CD4-positive, alpha-beta T cell treated with Interleukin-2 at 100 ng/mL for 4 hours (primary cell): ENCODE measurements at regions not wholly inside any gene's neighbourhood (a gene's known extent, or its start where the extent isn't known, plus 50 kb on each side); places are given as distances from the start of the nearest gene placed in this dataset.
"Not testable (repeated sequence)": the region's sequence is repeated elsewhere in the genome, so short reads cannot be mapped to it uniquely, and the experiment has no call there.

ENCODE experiments used
- DNase-seq: peaks from one replicate; pipeline ENCODE4 v3.0.0-alpha.2; 2020; ENCODE audit warnings: low spot score

GRCh38 chr1:232579958-232580941 is 49.7 kb downstream of the SIPA1L2 start:
- no peak for DNase-seq

- no peak for DNase-seq
These were observed 50.5 kb downstream of the SIPA1L2 start for GRCh38 chr1:232579466-232579865.

DNA sequence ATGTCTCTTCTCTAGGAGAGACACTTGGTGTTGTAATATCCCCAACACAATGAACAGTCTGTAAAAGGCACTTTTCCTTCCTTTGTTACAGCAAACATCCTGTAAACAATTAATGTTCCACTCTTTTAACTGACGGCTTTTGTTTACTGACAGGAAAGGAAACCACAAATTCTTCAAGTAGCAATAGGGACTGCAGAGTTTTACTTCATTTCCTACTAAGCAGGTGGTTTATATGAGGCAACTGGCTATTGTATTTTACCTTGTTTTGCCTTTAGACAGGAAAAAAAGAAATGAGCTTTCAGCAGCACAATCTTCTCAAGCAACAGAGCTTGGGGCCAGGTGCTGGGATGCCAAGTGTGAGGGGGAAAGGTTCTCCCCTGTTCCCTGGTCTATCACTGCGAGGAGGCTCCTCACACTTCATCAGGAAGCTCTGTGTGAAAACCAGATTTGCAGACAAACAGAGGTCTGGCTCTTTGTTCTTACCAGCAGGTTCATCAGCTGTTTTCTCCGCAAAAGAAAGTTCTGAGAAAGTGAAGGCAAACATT is 51.2 kb downstream of the SIPA1L2 start:
- DNase-seq: peak; percentile 14

GRCh38 chr1:232577772-232578171 is 52.2 kb downstream of the SIPA1L2 start:
- DNase-seq: no peak

DNA sequence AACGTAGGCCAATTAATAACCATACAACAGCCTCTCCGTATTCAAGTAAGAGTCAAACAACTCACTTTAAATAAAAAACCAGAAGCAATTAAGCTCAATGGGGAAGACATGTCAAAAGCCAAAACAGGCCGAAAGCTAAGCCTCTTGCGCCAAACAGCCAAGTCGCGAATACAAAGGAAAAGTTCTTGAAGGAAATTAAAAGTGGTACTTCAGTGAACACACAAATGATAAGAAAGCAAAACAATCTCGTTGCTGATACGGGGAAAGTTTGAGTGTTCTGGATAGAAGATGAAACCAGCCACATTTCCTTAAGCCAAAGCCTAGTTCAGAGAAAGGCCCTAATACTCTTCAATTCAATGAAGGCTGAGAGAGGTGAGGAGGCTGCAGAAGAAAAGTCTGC is 53.4 kb downstream of the SIPA1L2 start:
- no peak for DNase-seq

GRCh38 chr1:232575763-232576040 is 54.2 kb downstream of the SIPA1L2 start:
- DNase-seq: no peak

DNA sequence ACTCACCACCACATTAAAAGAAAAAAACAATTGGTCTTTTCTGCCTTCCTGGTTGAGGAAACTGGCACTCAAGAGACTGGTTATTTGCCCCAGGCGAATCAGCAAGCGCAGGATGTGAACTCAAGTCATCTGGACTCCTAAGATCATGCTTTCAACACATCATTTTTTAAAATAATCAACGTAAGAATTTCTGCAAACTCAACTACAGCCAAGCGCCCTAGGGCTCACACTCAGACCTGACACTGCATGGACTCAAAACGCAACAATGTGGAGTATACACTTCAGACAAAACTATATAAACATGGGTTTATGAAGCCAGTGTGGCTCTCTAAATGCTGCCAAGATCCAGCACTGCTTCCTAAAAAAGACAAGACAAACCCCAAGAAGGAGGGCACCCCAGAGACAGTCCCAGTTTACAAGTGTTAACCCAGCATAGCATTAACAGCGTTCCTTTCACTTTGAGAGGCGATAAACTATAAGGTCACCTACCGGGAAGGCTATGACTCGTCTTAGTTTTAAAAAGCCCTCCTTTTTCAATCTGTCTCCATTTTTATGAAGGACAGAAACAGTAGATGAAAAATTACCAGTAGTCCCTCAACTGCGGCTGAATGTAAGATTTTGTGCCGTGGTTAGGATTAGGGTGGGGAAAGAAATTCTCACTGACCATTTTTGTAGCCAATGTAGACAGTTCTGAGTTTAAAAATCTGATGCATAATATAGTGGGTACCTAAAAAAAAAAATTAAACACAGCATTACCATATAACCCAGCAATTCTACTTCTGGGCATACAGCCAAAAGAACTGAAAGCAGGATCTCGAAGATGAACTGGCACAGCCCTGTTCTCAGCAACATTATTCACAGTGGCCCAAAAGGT is 54.8 kb downstream of the SIPA1L2 start:
- no peak for DNase-seq

DNA sequence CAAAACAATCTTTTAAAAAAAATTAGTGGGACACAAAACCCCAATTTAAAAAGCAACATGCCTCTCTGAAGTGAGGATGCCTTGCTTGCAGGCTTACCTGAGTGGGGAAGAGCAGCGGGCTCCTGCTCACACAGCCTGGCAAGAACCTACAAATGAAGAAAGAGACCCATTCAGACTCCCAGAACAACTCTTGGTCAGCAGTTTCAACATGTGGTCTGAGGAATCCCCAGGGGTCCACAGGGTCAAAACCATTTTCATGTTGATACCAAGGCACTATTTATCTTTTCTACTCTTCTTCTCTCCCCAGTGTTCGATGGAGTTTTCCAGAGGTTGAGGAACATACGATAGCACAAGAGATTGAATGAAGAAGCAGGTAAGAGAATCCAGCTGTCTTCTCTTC is 55.9 kb downstream of the SIPA1L2 start:
- DNase-seq: no peak

GRCh38 chr1:232571523-232571922 is 58.4 kb downstream of the SIPA1L2 start:
- DNase-seq: no peak

GRCh38 chr1:232570007-232570406 is 59.9 kb downstream of the SIPA1L2 start:
- no peak for DNase-seq

GRCh38 chr1:232569554-232569921 is 60.4 kb downstream of the SIPA1L2 start:
- not testable (repeated sequence) for DNase-seq

DNA sequence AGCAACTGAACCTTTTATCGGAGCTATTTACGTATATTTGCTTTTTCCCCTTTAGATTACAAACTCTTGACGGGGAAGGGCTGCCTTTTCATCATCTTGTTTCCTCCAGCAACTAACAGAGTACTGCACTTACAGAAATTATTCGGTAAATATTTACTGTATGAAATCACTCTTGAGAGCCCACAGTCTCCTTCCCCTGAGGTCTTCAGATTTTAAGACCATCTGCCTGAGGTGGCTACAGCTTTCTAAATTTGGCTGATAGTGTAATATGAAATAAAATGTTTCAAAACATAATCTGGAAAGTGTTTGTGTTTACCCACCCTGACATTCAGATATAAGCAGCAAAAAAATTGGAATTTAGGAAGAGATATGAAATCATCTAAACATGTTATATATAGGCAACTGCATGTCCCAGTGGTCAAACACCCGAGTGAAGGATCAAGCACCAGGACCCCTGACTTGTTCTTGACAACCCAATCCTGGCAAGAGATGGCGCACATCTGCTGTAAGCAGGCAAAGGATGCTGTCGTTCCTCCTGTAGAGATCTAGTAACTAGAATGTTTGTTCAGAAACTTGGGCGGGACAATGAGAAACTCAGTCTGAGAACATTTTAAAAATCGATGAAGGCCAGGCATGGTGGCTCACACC is 60.9 kb downstream of the SIPA1L2 start:
- DNase-seq: no peak

GRCh38 chr1:232568331-232568852 is 61.5 kb downstream of the SIPA1L2 start:
- no peak for DNase-seq

GRCh38 chr1:232566093-232566492 is 63.8 kb downstream of the SIPA1L2 start:
- DNase-seq: no peak

DNA sequence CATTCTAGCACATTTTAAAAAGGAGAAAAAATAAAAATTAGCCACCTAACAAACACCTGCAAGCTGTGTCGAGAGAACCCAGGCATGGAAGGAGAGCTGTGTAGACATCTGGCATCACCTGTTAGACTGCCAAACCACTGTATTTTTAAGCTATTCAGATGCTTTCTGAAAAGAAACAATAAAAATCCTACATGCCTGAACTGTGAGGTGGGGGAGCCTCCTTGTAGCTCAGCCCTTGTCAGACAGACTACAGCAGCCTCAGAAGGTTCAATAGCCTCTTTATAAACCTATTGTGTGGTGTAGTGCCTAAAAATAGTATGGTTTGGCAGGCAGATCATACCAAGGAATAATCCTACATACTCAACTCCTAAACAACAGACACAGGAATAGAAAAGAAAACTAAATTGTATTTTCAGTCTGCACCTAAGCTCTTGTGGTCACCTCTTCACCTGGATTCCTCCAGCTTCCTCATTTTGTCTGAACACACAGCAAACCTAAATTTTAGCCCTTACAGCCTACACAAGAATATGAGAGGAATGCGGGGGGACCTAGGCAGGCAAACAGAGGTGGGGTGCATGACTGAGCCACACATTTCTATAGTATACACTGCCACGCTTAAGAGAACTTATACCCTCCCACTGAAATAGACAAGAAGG is 67.0 kb downstream of the SIPA1L2 start:
- no peak for DNase-seq

DNA sequence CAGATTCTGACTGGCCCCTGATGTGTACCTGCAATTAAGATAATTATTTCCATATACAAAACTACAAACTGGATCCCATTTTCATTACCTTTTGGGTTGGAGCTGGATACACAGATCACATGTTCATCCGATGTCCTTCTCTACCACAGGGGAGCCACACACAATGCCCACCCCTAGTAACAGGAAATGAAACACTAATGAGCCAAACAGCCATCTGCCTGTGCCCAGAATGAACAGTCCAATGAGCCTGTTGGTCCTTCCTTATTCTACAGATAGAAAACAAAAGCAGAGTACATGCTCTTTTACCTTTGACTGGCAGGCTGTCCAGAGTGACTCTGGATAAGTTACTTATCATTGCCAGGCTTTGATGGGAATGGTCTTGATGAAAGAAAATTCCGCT is 68.6 kb downstream of the SIPA1L2 start:
- no peak for DNase-seq

DNA sequence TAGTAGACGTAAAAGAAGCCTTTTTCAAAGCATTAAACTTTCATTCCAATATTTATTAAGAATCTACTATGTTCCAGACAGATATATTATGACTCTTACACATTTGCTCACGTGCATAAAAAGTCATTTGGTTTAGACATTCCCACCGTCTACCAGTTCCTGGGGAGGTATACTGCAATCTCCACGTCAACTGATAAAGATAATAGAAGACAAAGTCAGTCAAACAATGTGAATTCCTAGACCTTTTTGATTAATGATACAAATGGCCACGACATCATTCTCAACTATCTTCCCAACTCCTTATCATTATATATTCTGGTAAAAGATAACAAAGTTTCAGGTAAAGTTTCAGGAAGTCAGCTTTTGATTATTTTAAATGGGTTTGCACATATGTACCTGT is 69.0 kb downstream of the SIPA1L2 start:
- no peak for DNase-seq

- DNase-seq: no peak
These were observed 71.0 kb downstream of the SIPA1L2 start for GRCh38 chr1:232558954-232559353.

GRCh38 chr1:232557502-232558191 is 72.3 kb downstream of the SIPA1L2 start:
- DNase-seq: no peak

- DNase-seq: no peak
These were observed 72.8 kb downstream of the SIPA1L2 start for GRCh38 chr1:232557096-232557495.

DNA sequence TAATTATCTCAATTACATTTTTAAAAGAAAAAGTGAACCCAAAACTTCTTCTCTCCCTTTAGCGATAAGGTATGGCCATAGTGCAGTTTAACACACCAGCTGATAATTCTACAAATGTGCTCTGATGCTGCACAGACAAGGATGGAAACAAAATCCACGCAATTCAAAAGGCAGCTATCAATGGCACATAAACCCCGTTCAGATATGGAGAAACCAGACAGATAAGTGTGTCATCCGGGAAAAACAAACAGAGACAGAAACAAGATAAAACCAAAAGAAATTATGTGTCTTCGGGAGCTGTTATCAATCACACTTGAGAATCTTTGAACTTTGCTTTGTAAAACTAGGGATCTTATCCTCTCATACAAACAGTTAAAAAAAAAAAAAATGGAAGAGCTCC is 73.6 kb downstream of the SIPA1L2 start:
- no peak for DNase-seq
